Astrocyte (in vitro differentiated cells and primary cell): ENCODE measurements at regions not wholly inside any gene's neighbourhood (a gene's known extent, or its start where the extent isn't known, plus 50 kb on each side); places are given as distances from the start of the nearest gene placed in this dataset.
A peak's percentile ranks its signal among the peaks of the same experiment; 100 is the strongest.

Experiments used
- DNase-seq: peaks from one replicate; pipeline ENCODE4 v3.0.0-alpha.2; 2010; ENCODE audit warnings: low read depth
- FAIRE-seq: peaks from 2 replicates; lab custom pipeline; 2011; peaks lifted over from hg19 to GRCh38; lab: Jason Lieb, UNC
- H2AFZ ChIP-seq: 2 replicates; pipeline ENCODE4 v1.6.0; 2012; ENCODE audit warnings: low read depth, low read length, inconsistent platforms
- H3K27ac ChIP-seq: 2 replicates; pipeline ENCODE4 v1.5.1; 2011; ENCODE audit warnings: low read depth, low read length, inconsistent platforms
- H3K27me3 ChIP-seq: 2 replicates; pipeline ENCODE4 v1.6.0; 2011; ENCODE audit warnings: low read length, inconsistent platforms; ENCODE audit not compliant: insufficient read depth
- H3K36me3 ChIP-seq: 2 replicates; pipeline ENCODE4 v1.5.1; 2011; ENCODE audit warnings: low read length, inconsistent platforms; ENCODE audit not compliant: insufficient read depth
- H3K4me1 ChIP-seq: 2 replicates; pipeline ENCODE4 v1.5.1; 2011; ENCODE audit warnings: low read length, inconsistent platforms; ENCODE audit not compliant: insufficient read depth
- H3K4me2 ChIP-seq: 2 replicates; pipeline ENCODE4 v1.6.0; 2012; ENCODE audit warnings: low read length, inconsistent platforms
- H3K4me3 ChIP-seq: 2 replicates; pipeline ENCODE4 v1.5.1; 2011; ENCODE audit warnings: low read depth, mild to moderate bottlenecking, low read length, inconsistent platforms; ENCODE audit not compliant: insufficient read depth
- H3K79me2 ChIP-seq: 2 replicates; pipeline ENCODE4 v1.6.0; 2012; ENCODE audit warnings: mild to moderate bottlenecking, low read length, inconsistent platforms; ENCODE audit not compliant: insufficient read depth
- H3K9ac ChIP-seq: 2 replicates; pipeline ENCODE4 v1.6.0; 2012; ENCODE audit warnings: mild to moderate bottlenecking, low read length, inconsistent platforms
- H3K9me3 ChIP-seq: 2 replicates; pipeline ENCODE4 v1.5.1; 2012; ENCODE audit warnings: low read depth, mild to moderate bottlenecking, low read length, inconsistent platforms; ENCODE audit not compliant: insufficient read depth
- H4K20me1 ChIP-seq: 2 replicates; pipeline ENCODE4 v1.6.0; 2012; ENCODE audit warnings: low read length, inconsistent platforms; ENCODE audit not compliant: insufficient read depth
- H3K27ac Mint-ChIP-seq: one replicate; pipeline ENCODE4 v1.8.0; 2021; ENCODE audit warnings: mild to moderate bottlenecking, mixed read lengths; ENCODE audit not compliant: unreplicated experiment
- H3K27me3 Mint-ChIP-seq: one replicate; pipeline ENCODE4 v1.8.0; 2021; ENCODE audit warnings: low read depth, mixed read lengths; ENCODE audit not compliant: unreplicated experiment
- H3K36me3 Mint-ChIP-seq: one replicate; pipeline ENCODE4 v1.8.0; 2021; ENCODE audit warnings: low read depth, mixed read lengths; ENCODE audit not compliant: unreplicated experiment
- H3K4me1 Mint-ChIP-seq: one replicate; pipeline ENCODE4 v1.8.0; 2021; ENCODE audit warnings: low read depth, mixed read lengths; ENCODE audit not compliant: unreplicated experiment
- H3K4me3 Mint-ChIP-seq: one replicate; pipeline ENCODE4 v1.8.0; 2021; ENCODE audit warnings: mild to moderate bottlenecking, moderate library complexity, mixed read lengths; ENCODE audit not compliant: unreplicated experiment
- H3K9me3 Mint-ChIP-seq: one replicate; pipeline ENCODE4 v1.8.0; 2021; ENCODE audit warnings: mild to moderate bottlenecking, mixed read lengths; ENCODE audit not compliant: unreplicated experiment
- CTCF ChIP-seq: IDR thresholded peaks from 2 replicates; pipeline ENCODE4 v1.5.1; 2011; ENCODE audit warnings: low read depth, mild to moderate bottlenecking, inconsistent platforms, low read length, moderate library complexity; ENCODE audit not compliant: insufficient read depth
- EZH2 ChIP-seq: IDR thresholded peaks from 2 replicates; pipeline ENCODE4 v1.6.1; 2012; ENCODE audit warnings: mild to moderate bottlenecking, low read length, inconsistent platforms; ENCODE audit not compliant: insufficient read depth

DNA sequence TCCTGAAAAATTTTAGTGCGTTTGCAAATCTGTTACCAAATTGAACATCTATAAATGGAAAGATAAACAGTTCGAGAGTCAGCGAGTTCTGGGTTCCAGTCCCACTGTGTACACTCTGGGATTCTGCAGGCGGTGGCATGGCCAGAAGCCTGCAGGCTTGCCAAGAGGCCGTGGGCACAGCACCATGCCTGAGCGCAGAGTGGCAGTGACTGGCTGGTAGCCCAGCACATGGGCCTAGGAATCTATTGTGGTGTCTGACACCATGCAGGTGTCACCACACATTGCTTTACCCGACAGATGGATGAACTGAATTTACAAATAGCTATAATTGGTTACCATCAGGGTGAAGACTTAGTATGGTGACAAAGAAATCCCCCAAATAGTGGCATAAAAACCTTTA lies 71.7 kb upstream of the TLR3 start:
- Histone ChIP-seq H3K4me1 (no peaks in the 10 kb centered on the region), H3K27me3 (no peaks in the 10 kb centered on the region), H3K27ac (no peak overlapping the region), H3K36me3 (no peaks in the 10 kb centered on the region), H2AFZ (no peak overlapping the region), H3K4me2 (no peak overlapping the region), H3K9ac (no peak overlapping the region), H3K9me3 (no peaks in the 10 kb centered on the region), H4K20me1 (no peaks in the 10 kb centered on the region), H3K79me2 (no peaks in the 10 kb centered on the region), H3K4me3 (no peak overlapping the region)
- Mint-ChIP-seq H3K27me3 (peaks cover 12% of the 10 kb centered on the region), H3K4me1 (no peaks in the 10 kb centered on the region), H3K27ac (no peak overlapping the region), H3K9me3 (no peaks in the 10 kb centered on the region), H3K4me3 (no peak overlapping the region), H3K36me3 (no peaks in the 10 kb centered on the region)
- TF ChIP-seq EZH2 (no peak), CTCF (no peak)
- DNase-seq = no peak
- no peak for FAIRE-seq

- no peaks in the 10 kb centered on the region for H3K4me1 ChIP-seq
- no peak overlapping the region for H3K4me3 ChIP-seq
- no peak overlapping the region for H3K27ac ChIP-seq
- Mint-ChIP-seq H3K9me3 (no peaks in the 10 kb centered on the region), H3K27me3 (peaks cover 15% of the 10 kb centered on the region), H3K4me3 (no peak overlapping the region), H3K36me3 (no peaks in the 10 kb centered on the region), H3K4me1 (no peaks in the 10 kb centered on the region), H3K27ac (no peak overlapping the region)
- H3K27me3 ChIP-seq = no peaks in the 10 kb centered on the region
- no peak overlapping the region for H3K4me2 ChIP-seq
- H4K20me1 ChIP-seq = no peaks in the 10 kb centered on the region
- no peaks in the 10 kb centered on the region for H3K9me3 ChIP-seq
- no peaks in the 10 kb centered on the region for H3K36me3 ChIP-seq
- H3K79me2 ChIP-seq = no peaks in the 10 kb centered on the region
- H3K9ac ChIP-seq = no peak overlapping the region
- TF ChIP-seq CTCF (no peak), EZH2 (no peak)
- FAIRE-seq (no peak), DNase-seq (peak; percentile 40)
- no peak overlapping the region for H2AFZ ChIP-seq
Observed at GRCh38 chr4:185998791-185999190, 70.2 kb upstream of the TLR3 start.

- Histone ChIP-seq H3K9ac (no peak overlapping the region), H3K9me3 (no peaks in the 10 kb centered on the region), H3K4me2 (no peak overlapping the region), H2AFZ (no peak overlapping the region), H3K27ac (no peak overlapping the region), H4K20me1 (no peaks in the 10 kb centered on the region), H3K4me1 (no peaks in the 10 kb centered on the region), H3K4me3 (no peak overlapping the region), H3K79me2 (no peaks in the 10 kb centered on the region), H3K27me3 (no peaks in the 10 kb centered on the region), H3K36me3 (no peaks in the 10 kb centered on the region)
- Mint-ChIP-seq H3K4me3 (no peak overlapping the region), H3K27me3 (peaks cover 15% of the 10 kb centered on the region), H3K4me1 (no peaks in the 10 kb centered on the region), H3K27ac (no peak overlapping the region), H3K9me3 (no peaks in the 10 kb centered on the region), H3K36me3 (no peaks in the 10 kb centered on the region)
- no peak for FAIRE-seq
- no peak for DNase-seq
- TF ChIP-seq CTCF = no peak
- TF ChIP-seq EZH2 = no peak
Observed at GRCh38 chr4:185999207-185999606, 69.7 kb upstream of the TLR3 start.
